H1 (cell line): ENCODE measurements at regions not wholly inside any gene's neighbourhood (a gene's known extent, or its start where the extent isn't known, plus 50 kb on each side); places are given as distances from the start of the nearest gene placed in this dataset.

Experiments used
- CTCF ChIA-PET: fragments of 300-600 bp; sonication (Branson Sonifier 250); formaldehyde crosslinking; loops from one replicate; lab custom pipeline; 2021; ENCODE audit not compliant: partially characterized antibody; lab: Charles Lee
- POLR2A ChIA-PET: fragments of 300-600 bp; sonication (Branson Sonifier 250); formaldehyde crosslinking; loops from one replicate; lab custom pipeline; 2021; ENCODE audit warnings: inconsistent platforms; ENCODE audit not compliant: partially characterized antibody; lab: Charles Lee
- DNase-seq, 2 experiments: peaks; one replicate each; pipeline versions ENCODE4 v3.0.0 to v3.0.0-alpha.2; 2010 to 2022; ENCODE audit warnings: low spot score in 2 of 2, low read depth in 1 of 2, mixed read lengths in 1 of 2
- FAIRE-seq: peaks from 2 replicates; lab custom pipeline; 2011; peaks lifted over from hg19 to GRCh38; lab: Jason Lieb, UNC
- H2AFZ ChIP-seq: 2 replicates; pipeline ENCODE4 v1.8.1; 2012; ENCODE audit warnings: low read length, inconsistent platforms
- H2AK5ac ChIP-seq: 2 replicates; pipeline ENCODE4 v1.6.1; 2013; ENCODE audit warnings: low read depth, low read length
- H2BK120ac ChIP-seq: replicated peaks from 2 replicates; pipeline ENCODE3; 2013; ENCODE audit warnings: low read depth, low read length, inconsistent platforms
- H2BK12ac ChIP-seq: 2 replicates; pipeline ENCODE4 v1.6.1; 2013; ENCODE audit warnings: low read depth, low read length
- H2BK15ac ChIP-seq: 2 replicates; pipeline ENCODE4 v1.6.1; 2013; ENCODE audit warnings: low read length
- H2BK20ac ChIP-seq: 2 replicates; pipeline ENCODE4 v1.6.1; 2013; ENCODE audit warnings: low read length
- H2BK5ac ChIP-seq: 2 replicates; pipeline ENCODE4 v1.6.1; 2013; ENCODE audit warnings: low read depth, low read length
- H3K14ac ChIP-seq: 2 replicates; pipeline ENCODE4 v1.6.1; 2013; ENCODE audit warnings: inconsistent platforms; ENCODE audit not compliant: insufficient read length
- H3K18ac ChIP-seq: 2 replicates; pipeline ENCODE4 v1.6.1; 2013; ENCODE audit warnings: low read length; ENCODE audit errors: extremely low read depth
- H3K23ac ChIP-seq: 2 replicates; pipeline ENCODE4 v1.6.1; 2013; ENCODE audit warnings: inconsistent platforms; ENCODE audit not compliant: insufficient read length
- H3K23me2 ChIP-seq: 2 replicates; pipeline ENCODE4 v1.6.1; 2013; ENCODE audit warnings: low read depth, low read length
- H3K27ac ChIP-seq: 2 replicates; pipeline ENCODE4 v1.6.1; 2011; ENCODE audit warnings: low read depth, low read length, inconsistent platforms
- H3K27me3 ChIP-seq, 4 experiments: replicated peaks in 1 of 4; 1 replicate in 1 of 4; 2 replicates in 3 of 4; pipeline versions ENCODE4 v1.6.1 to v1.8.1; 2011 to 2013; ENCODE audit warnings: low read length in 3 of 4, mild to moderate bottlenecking in 3 of 4, inconsistent platforms in 2 of 4, mixed read lengths in 2 of 4, moderate library complexity in 1 of 4; ENCODE audit not compliant: control insufficient read depth in 3 of 4, insufficient read depth in 3 of 4; ENCODE audit errors: extremely low read depth in 1 of 4
- H3K36me3 ChIP-seq, 4 experiments: 2 replicates each; pipeline versions ENCODE4 v1.6.1 to v1.8.1; 2011 to 2013; ENCODE audit warnings: mild to moderate bottlenecking in 4 of 4, low read length in 3 of 4, moderate library complexity in 2 of 4, control low read depth in 1 of 4, inconsistent platforms in 1 of 4; ENCODE audit not compliant: insufficient read depth in 4 of 4, control insufficient read depth in 2 of 4
- H3K4ac ChIP-seq: replicated peaks from 2 replicates; pipeline ENCODE3; 2013; ENCODE audit warnings: low read length, low read depth, mixed read lengths, inconsistent platforms; ENCODE audit not compliant: insufficient read length
- H3K4me1 ChIP-seq, 4 experiments: replicated peaks in 1 of 4; 1 replicate in 1 of 4; 2 replicates in 3 of 4; pipeline versions ENCODE4 v1.6.1 to v1.8.1; 2011 to 2013; ENCODE audit warnings: low read length in 3 of 4, inconsistent platforms in 2 of 4, mixed read lengths in 1 of 4; ENCODE audit not compliant: insufficient read depth in 4 of 4, control insufficient read depth in 3 of 4
- H3K4me2 ChIP-seq, 2 experiments: 2 replicates each; pipeline versions ENCODE4 v1.6.1 to v1.8.1; 2011 to 2013; ENCODE audit warnings: low read depth in 2 of 2, low read length in 2 of 2, control low read depth in 1 of 2, inconsistent platforms in 1 of 2, mild to moderate bottlenecking in 1 of 2; ENCODE audit not compliant: insufficient read depth in 1 of 2
- H3K4me3 ChIP-seq, 4 experiments: fragments of 200-600, 300-600 bp in 1 of 4; sonication (generic), shearing (Covaris generic), sonication (Bioruptor Twin) in 1 of 4; 2 replicates each; pipeline versions ENCODE4 v1.5.1 to v1.8.1; 2011 to 2016; ENCODE audit warnings: low read length in 4 of 4, low read depth in 3 of 4, control low read depth in 2 of 4, inconsistent platforms in 2 of 4, mild to moderate bottlenecking in 2 of 4, mixed read lengths in 1 of 4, moderate library complexity in 1 of 4; ENCODE audit not compliant: insufficient read depth in 2 of 4; ENCODE audit errors: extremely low read depth in 1 of 4
- H3K56ac ChIP-seq: replicated peaks from 2 replicates; pipeline ENCODE3; 2013; ENCODE audit warnings: low read depth, mild to moderate bottlenecking, mixed read lengths, low read length, inconsistent platforms; ENCODE audit not compliant: insufficient read length
- H3K79me1 ChIP-seq: 2 replicates; pipeline ENCODE4 v1.6.1; 2013; ENCODE audit warnings: low read depth, low read length, control low read depth
- H3K79me2 ChIP-seq, 2 experiments: 2 replicates each; pipeline versions ENCODE4 v1.6.1 to v1.8.1; 2012 to 2013; ENCODE audit warnings: low read length in 2 of 2, mild to moderate bottlenecking in 2 of 2, inconsistent platforms in 1 of 2; ENCODE audit not compliant: insufficient read depth in 2 of 2, control insufficient read depth in 1 of 2
- H3K9ac ChIP-seq, 4 experiments: replicated peaks in 1 of 4; 1 replicate in 1 of 4; 2 replicates in 3 of 4; pipeline versions ENCODE4 v1.6.1 to v1.8.1; 2011 to 2013; ENCODE audit warnings: low read depth in 3 of 4, low read length in 3 of 4, control low read depth in 2 of 4, mild to moderate bottlenecking in 2 of 4, moderate library complexity in 2 of 4, inconsistent platforms in 1 of 4; ENCODE audit errors: extremely low read depth in 1 of 4
- H3K9me3 ChIP-seq, 2 experiments: 2 replicates each; pipeline versions ENCODE4 v1.6.1 to v1.8.1; 2012 to 2013; ENCODE audit warnings: mild to moderate bottlenecking in 2 of 2, moderate library complexity in 2 of 2, control low read depth in 1 of 2, inconsistent platforms in 1 of 2, low read depth in 1 of 2, low read length in 1 of 2, mixed read lengths in 1 of 2; ENCODE audit not compliant: insufficient read depth in 2 of 2
- H4K20me1 ChIP-seq, 2 experiments: replicated peaks in 1 of 2; 2 replicates each; pipeline versions ENCODE3 to v1.8.1; 2011 to 2013; ENCODE audit warnings: inconsistent platforms in 2 of 2, low read length in 2 of 2, mild to moderate bottlenecking in 1 of 2; ENCODE audit not compliant: insufficient read depth in 2 of 2, control insufficient read depth in 1 of 2
- H4K5ac ChIP-seq: 2 replicates; pipeline ENCODE4 v1.6.1; 2013; ENCODE audit warnings: low read length, low read depth, mixed read lengths, inconsistent platforms; ENCODE audit not compliant: insufficient read length
- H4K8ac ChIP-seq: 2 replicates; pipeline ENCODE4 v1.8.0; 2013; ENCODE audit warnings: mild to moderate bottlenecking, moderate library complexity, low read length, inconsistent platforms; ENCODE audit not compliant: insufficient read depth; ENCODE audit errors: extremely low read depth
- H4K91ac ChIP-seq: replicated peaks from 2 replicates; pipeline ENCODE3; 2013; ENCODE audit warnings: low read length, mixed read lengths, inconsistent platforms; ENCODE audit not compliant: insufficient read length
- EGR1 ChIP-seq: IDR thresholded peaks from 2 replicates; pipeline ENCODE4 v1.6.1; 2011; ENCODE audit warnings: low read depth, low read length, borderline replicate concordance
- GTF2F1 ChIP-seq: IDR thresholded peaks from 2 replicates; pipeline ENCODE4 v1.6.1; 2012; ENCODE audit warnings: low read depth, low read length, improper control_type of control experiment, borderline replicate concordance
- HDAC6 ChIP-seq: IDR thresholded peaks from one replicate; pipeline ENCODE4 v1.7.1; 2012; ENCODE audit warnings: low read depth, mild to moderate bottlenecking, inconsistent platforms, low read length, moderate library complexity
- RFX5 ChIP-seq: IDR thresholded peaks from 2 replicates; pipeline ENCODE4 v1.6.1; 2011; ENCODE audit warnings: low read depth, low read length, improper control_type of control experiment, borderline replicate concordance
- RNF2 ChIP-seq: fragments of 200-900, 300-1000 bp; sonication (generic); IDR thresholded peaks from 2 replicates; pipeline ENCODE4 v1.7.1; 2016; ENCODE audit warnings: borderline replicate concordance, low read depth, mild to moderate bottlenecking, antibody characterized with exemption, low read length; ENCODE audit not compliant: poor library complexity, severe bottlenecking; ENCODE audit errors: missing control alignments
- TAF7 ChIP-seq: optimal IDR thresholded peaks from 2 replicates; pipeline ENCODE3; 2011; ENCODE audit warnings: low read depth, mild to moderate bottlenecking, inconsistent platforms, low read length, moderate library complexity, borderline replicate concordance
- ZNF274 ChIP-seq: IDR thresholded peaks from 2 replicates; pipeline ENCODE4 v1.7.0; 2012; ENCODE audit warnings: low read length, borderline replicate concordance; ENCODE audit errors: extremely low read depth
- WGBS, 2 experiments: shearing (Covaris generic) in 1 of 2; methylation state at CpG; one replicate each; pipeline versions ENCODE4 v1.1.6 to v1.1.7; 2013 to 2015; ENCODE audit warnings: low lambda C conversion rate in 2 of 2, mixed read lengths in 2 of 2, inconsistent platforms in 1 of 2, low coverage in 1 of 2, missing lambda C conversion rate in 1 of 2; ENCODE audit not compliant: insufficient replicate concordance in 2 of 2, insufficient coverage in 1 of 2, insufficient read length in 1 of 2; ENCODE audit errors: extremely low coverage in 1 of 2, missing lambda C conversion rate in 1 of 2; 5-methylcytosine and 5-hydroxymethylcytosine counted together

DNA sequence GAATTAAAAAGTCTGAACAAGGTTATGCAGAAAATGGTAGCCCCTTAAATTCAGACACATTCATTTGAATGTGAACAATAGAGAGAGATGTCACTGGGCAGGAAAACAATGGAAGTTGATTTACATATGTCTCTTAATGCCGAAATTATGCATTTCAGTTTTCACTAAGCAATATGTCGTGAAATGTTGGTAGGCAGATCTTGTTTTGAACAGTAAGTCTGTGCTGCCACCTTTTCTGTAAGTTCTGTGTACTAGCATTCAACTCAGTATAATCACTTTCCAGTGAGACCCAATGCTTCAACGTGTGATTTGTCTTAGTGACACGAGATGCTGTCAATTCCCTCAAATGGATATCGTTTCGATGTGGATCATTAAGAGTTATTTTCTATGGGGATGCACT lies 222.7 kb upstream of the VCX3A start:
- no peaks in the 10 kb centered on the region; a peak in 1 of 7 replicates for H3K4me1 ChIP-seq
- no peak overlapping the region for H2BK12ac ChIP-seq
- no peak overlapping the region for H4K8ac ChIP-seq
- no peak overlapping the region for H4K91ac ChIP-seq
- H3K79me1 ChIP-seq: no peaks in the 10 kb centered on the region
- no peaks in the 10 kb centered on the region for H3K79me2 ChIP-seq
- H3K4ac ChIP-seq: no peak overlapping the region
- H3K56ac ChIP-seq: no peak overlapping the region
- H3K4me2 ChIP-seq: no peak overlapping the region
- no peak for DNase-seq
- H3K23me2 ChIP-seq: no peaks in the 10 kb centered on the region
- POLR2A ChIA-PET: no interaction called here
- 80% methylated on average over 6 of the region's 6 CpGs; no CpG with 5 or more reads in 1 of the 2 experiments for WGBS, 2 experiments
- no peak overlapping the region for H3K27ac ChIP-seq
- TF ChIP-seq RNF2: no peak
- no peak for TF ChIP-seq TAF7
- no peak for TF ChIP-seq GTF2F1
- no peak for TF ChIP-seq EGR1
- TF ChIP-seq RFX5: no peak
- TF ChIP-seq ZNF274: no peak
- TF ChIP-seq HDAC6: no peak
- TF ChIP-seq, all 59 proteins: peak for 0
- H3K27me3 ChIP-seq: no peaks in the 10 kb centered on the region
- no peak overlapping the region for H2BK15ac ChIP-seq
- H2BK5ac ChIP-seq: no peak overlapping the region
- H2BK20ac ChIP-seq: no peak overlapping the region
- no peak for FAIRE-seq
- H3K9me3 ChIP-seq: no peaks in the 10 kb centered on the region; a peak in 1 of 4 replicates
- no peak overlapping the region for H3K4me3 ChIP-seq
- no peaks in the 10 kb centered on the region for H4K20me1 ChIP-seq
- no peak overlapping the region for H2AK5ac ChIP-seq
- no peak overlapping the region for H3K9ac ChIP-seq
- no peak overlapping the region for H2BK120ac ChIP-seq
- CTCF ChIA-PET: no interaction called here
- H3K14ac ChIP-seq: no peak overlapping the region
- no peaks in the 10 kb centered on the region for H3K36me3 ChIP-seq
- no peak overlapping the region for H3K23ac ChIP-seq
- no peak overlapping the region for H4K5ac ChIP-seq
- H3K18ac ChIP-seq: no peak overlapping the region
- H2AFZ ChIP-seq: no peak overlapping the region
